Sigmoid colon (tissue), 4 donors: ENCODE measurements at regions not wholly inside any gene's neighbourhood (a gene's known extent, or its start where the extent isn't known, plus 50 kb on each side); places are given as distances from the start of the nearest gene placed in this dataset.
A peak's percentile ranks its signal among the peaks of the same experiment; 100 is the strongest.
"Not testable (repeated sequence)": the region's sequence is repeated elsewhere in the genome, so short reads cannot be mapped to it uniquely, and the experiment has no call there.

ENCODE experiments used
- EP300 ChIP-seq, 4 donors: sonication (generic); formaldehyde crosslinking; IDR thresholded peaks; one replicate each; pipeline ENCODE4 v1.6.1; 2017; ENCODE audit warnings: antibody characterized with exemption in 4 of 4
- POLR2A ChIP-seq, 2 donors: fragments of 450-650 bp; IDR thresholded peaks; one replicate each; pipeline ENCODE4 v1.6.1; 2016; ENCODE audit warnings: antibody characterized with exemption in 2 of 2, mild to moderate bottlenecking in 2 of 2, moderate library complexity in 2 of 2
- POLR2AphosphoS5 ChIP-seq, 4 donors: sonication (generic); formaldehyde crosslinking; IDR thresholded peaks; one replicate each; pipeline ENCODE4 v1.6.1; 2017; ENCODE audit warnings: antibody characterized with exemption in 4 of 4
- TF ChIP-seq, protein P1 (sequence below), 4 experiments: fragments of 450-650 bp in 3 of 4; fragments of 200-600 bp in 1 of 4; IDR thresholded peaks; one replicate each; pipeline ENCODE4 v1.5.1; 2016 to 2019; ENCODE audit warnings: antibody characterized with exemption in 4 of 4, mild to moderate bottlenecking in 3 of 4, moderate library complexity in 2 of 4

DNA sequence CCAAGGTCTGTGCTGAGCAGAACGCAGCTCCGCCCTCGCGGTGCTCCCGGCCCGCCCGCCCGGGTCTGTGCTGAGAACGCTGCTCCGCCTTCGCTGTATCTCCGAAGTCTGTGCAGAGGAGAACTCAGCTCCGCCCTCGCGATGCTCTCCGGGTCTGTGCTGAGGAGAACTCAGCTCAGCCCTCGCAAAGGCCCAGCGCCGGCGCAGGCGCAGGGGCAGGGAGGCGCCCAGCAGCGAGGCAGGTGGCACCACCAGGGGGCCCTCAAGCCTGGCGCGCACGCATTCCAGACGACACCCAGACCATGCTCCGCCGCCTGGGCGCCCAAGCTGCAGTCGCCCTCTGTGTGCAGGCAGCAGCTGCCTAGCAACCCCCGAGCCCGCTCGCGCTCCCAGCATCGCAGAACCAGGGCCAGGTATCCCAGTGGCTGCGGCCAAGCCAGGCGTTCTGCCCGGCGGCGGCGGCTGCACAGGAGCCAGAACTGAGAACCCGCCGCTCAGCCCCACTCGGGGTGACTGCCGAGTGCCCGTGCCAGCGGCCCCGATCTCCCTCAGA, 672.1 kb upstream of the DEFB115 start:
- TF ChIP-seq POLR2A, EP300 (IDR thresholded peaks at IDR 0.05): not testable (repeated sequence)
- TF ChIP-seq, protein P1, sequence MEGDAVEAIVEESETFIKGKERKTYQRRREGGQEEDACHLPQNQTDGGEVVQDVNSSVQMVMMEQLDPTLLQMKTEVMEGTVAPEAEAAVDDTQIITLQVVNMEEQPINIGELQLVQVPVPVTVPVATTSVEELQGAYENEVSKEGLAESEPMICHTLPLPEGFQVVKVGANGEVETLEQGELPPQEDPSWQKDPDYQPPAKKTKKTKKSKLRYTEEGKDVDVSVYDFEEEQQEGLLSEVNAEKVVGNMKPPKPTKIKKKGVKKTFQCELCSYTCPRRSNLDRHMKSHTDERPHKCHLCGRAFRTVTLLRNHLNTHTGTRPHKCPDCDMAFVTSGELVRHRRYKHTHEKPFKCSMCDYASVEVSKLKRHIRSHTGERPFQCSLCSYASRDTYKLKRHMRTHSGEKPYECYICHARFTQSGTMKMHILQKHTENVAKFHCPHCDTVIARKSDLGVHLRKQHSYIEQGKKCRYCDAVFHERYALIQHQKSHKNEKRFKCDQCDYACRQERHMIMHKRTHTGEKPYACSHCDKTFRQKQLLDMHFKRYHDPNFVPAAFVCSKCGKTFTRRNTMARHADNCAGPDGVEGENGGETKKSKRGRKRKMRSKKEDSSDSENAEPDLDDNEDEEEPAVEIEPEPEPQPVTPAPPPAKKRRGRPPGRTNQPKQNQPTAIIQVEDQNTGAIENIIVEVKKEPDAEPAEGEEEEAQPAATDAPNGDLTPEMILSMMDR (IDR thresholded peaks at IDR 0.05) = peak in 3 of 4 experiments; percentile 47 to 67 (median 53)
- TF ChIP-seq POLR2AphosphoS5 (IDR thresholded peaks at IDR 0.05) = peak in 3 of 4 donors; percentile 15 to 39 (median 19)
